ENCODE measurements at regions not wholly inside any gene's neighbourhood (a gene's known extent, or its start where the extent isn't known, plus 50 kb on each side); places are given as distances from the start of the nearest gene placed in this dataset.

GRCh38 chr4:95758001-95758400, 81.9 kb upstream of the PDHA2 start:
- no peaks in the 10 kb centered on the region for H3K27me3 ChIP-seq (ENCODE audit: control insufficient read depth, insufficient read depth, low read length)
- POLR2A ChIA-PET, result no interaction called here
- no peak for DNase-seq (ENCODE audit: low read depth)
- H3K36me3 ChIP-seq (ENCODE audit: control insufficient read depth, insufficient read depth, low read length), result no peaks in the 10 kb centered on the region
- CTCF ChIA-PET, result interaction anchor here (0.6 kb wide), 1 partner anchor 1637 kb away, joined by 3 read pairs; no protein-coding TSS in a partner anchor
- no peak for TF ChIP-seq CTCF (IDR thresholded peaks at IDR 0.05; ENCODE audit: insufficient read depth, low read depth, low read length)
- no peak overlapping the region for H3K4me3 ChIP-seq (ENCODE audit: low read depth, low read length)

- no peak for TF ChIP-seq CTCF (IDR thresholded peaks at IDR 0.05; ENCODE audit: insufficient read depth, low read depth, low read length)
- Histone ChIP-seq H3K4me3 (ENCODE audit: low read depth, low read length) (no peak overlapping the region), H3K36me3 (ENCODE audit: control insufficient read depth, insufficient read depth, low read length) (no peaks in the 10 kb centered on the region), H3K27me3 (ENCODE audit: control insufficient read depth, insufficient read depth, low read length) (no peaks in the 10 kb centered on the region)
- no peak for DNase-seq (ENCODE audit: low read depth)
- ChIA-PET POLR2A (no interaction called here), CTCF (no interaction called here)
Observed at GRCh38 chr4:95754667-95755066, 85.2 kb upstream of the PDHA2 start.

GRCh38 chr4:95749204-95749603, 90.7 kb upstream of the PDHA2 start:
- CTCF ChIA-PET, result no interaction called here
- Histone ChIP-seq H3K27me3 (ENCODE audit: control insufficient read depth, insufficient read depth, low read length) (no peaks in the 10 kb centered on the region), H3K4me3 (ENCODE audit: low read depth, low read length) (no peak overlapping the region), H3K36me3 (ENCODE audit: control insufficient read depth, insufficient read depth, low read length) (no peaks in the 10 kb centered on the region)
- no peak for TF ChIP-seq CTCF (IDR thresholded peaks at IDR 0.05; ENCODE audit: insufficient read depth, low read depth, low read length)
- DNase-seq (ENCODE audit: low read depth), result no peak
- POLR2A ChIA-PET, result no interaction called here

GRCh38 chr4:95742872-95743271, 97.0 kb upstream of the PDHA2 start:
- Histone ChIP-seq H3K36me3 (ENCODE audit: control insufficient read depth, insufficient read depth, low read length) (no peaks in the 10 kb centered on the region), H3K4me3 (ENCODE audit: low read depth, low read length) (no peak overlapping the region), H3K27me3 (ENCODE audit: control insufficient read depth, insufficient read depth, low read length) (no peaks in the 10 kb centered on the region)
- DNase-seq (ENCODE audit: low read depth), result no peak
- TF ChIP-seq CTCF (IDR thresholded peaks at IDR 0.05; ENCODE audit: insufficient read depth, low read depth, low read length), result no peak
- ChIA-PET CTCF (no interaction called here), POLR2A (no interaction called here)

- Histone ChIP-seq H3K36me3 (ENCODE audit: control insufficient read depth, insufficient read depth, low read length) (no peaks in the 10 kb centered on the region), H3K27me3 (ENCODE audit: control insufficient read depth, insufficient read depth, low read length) (no peaks in the 10 kb centered on the region), H3K4me3 (ENCODE audit: low read depth, low read length) (no peak overlapping the region)
- ChIA-PET POLR2A (no interaction called here), CTCF (no interaction called here)
- TF ChIP-seq CTCF (IDR thresholded peaks at IDR 0.05; ENCODE audit: insufficient read depth, low read depth, low read length), result no peak
- no peak for DNase-seq (ENCODE audit: low read depth)
Observed at GRCh38 chr4:95742179-95742578, 97.7 kb upstream of the PDHA2 start.

Data from BJ (cell line).